Sigmoid colon (tissue), 4 donors: ENCODE measurements at regions not wholly inside any gene's neighbourhood (a gene's known extent, or its start where the extent isn't known, plus 50 kb on each side); places are given as distances from the start of the nearest gene placed in this dataset.

ENCODE experiments used
- EP300 ChIP-seq, 4 donors: sonication (generic); formaldehyde crosslinking; IDR thresholded peaks; one replicate each; pipeline ENCODE4 v1.6.1; 2017; ENCODE audit warnings: antibody characterized with exemption in 4 of 4
- POLR2AphosphoS5 ChIP-seq, 4 donors: sonication (generic); formaldehyde crosslinking; IDR thresholded peaks; one replicate each; pipeline ENCODE4 v1.6.1; 2017; ENCODE audit warnings: antibody characterized with exemption in 4 of 4
- TF ChIP-seq, protein P1 (sequence below), 4 experiments: fragments of 450-650 bp in 3 of 4; fragments of 200-600 bp in 1 of 4; IDR thresholded peaks; one replicate each; pipeline ENCODE4 v1.5.1; 2016 to 2019; ENCODE audit warnings: antibody characterized with exemption in 4 of 4, mild to moderate bottlenecking in 3 of 4, moderate library complexity in 2 of 4

DNA sequence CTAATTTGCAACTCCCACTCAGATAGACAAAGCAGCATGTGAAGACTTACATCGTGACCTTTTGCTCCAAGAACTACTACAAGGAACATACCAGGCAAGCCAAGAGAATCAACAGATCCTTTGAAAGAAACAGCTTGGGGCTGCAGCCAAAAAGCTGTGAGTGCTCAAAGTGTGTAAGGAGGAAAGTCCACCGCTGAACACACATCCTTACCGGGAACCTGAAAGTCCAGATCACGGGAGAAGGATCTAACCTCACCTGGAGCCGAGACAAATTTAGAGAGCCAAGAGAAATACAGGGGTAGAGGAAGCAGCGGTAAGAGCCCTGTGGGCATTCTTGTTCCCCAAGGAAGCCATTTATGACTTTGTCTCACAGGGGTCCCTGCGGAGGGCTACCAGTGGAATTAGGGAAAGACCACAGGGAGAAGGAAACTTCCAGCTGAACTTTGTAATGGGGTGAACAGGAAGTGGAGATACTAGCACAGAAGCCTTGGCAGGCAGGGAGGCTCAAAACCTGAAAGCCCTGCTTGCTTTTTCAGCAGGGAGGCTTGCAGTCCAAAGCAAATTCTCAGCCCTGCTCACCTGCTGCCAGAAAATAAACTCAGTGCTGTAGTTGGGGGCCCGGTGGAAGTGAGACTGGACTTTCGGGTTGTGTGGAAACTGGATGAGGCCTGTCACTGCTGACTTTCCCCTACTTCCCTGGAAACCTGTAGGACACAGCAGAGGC, 350.2 kb downstream of the DTWD2 start:
- TF ChIP-seq, protein P1, sequence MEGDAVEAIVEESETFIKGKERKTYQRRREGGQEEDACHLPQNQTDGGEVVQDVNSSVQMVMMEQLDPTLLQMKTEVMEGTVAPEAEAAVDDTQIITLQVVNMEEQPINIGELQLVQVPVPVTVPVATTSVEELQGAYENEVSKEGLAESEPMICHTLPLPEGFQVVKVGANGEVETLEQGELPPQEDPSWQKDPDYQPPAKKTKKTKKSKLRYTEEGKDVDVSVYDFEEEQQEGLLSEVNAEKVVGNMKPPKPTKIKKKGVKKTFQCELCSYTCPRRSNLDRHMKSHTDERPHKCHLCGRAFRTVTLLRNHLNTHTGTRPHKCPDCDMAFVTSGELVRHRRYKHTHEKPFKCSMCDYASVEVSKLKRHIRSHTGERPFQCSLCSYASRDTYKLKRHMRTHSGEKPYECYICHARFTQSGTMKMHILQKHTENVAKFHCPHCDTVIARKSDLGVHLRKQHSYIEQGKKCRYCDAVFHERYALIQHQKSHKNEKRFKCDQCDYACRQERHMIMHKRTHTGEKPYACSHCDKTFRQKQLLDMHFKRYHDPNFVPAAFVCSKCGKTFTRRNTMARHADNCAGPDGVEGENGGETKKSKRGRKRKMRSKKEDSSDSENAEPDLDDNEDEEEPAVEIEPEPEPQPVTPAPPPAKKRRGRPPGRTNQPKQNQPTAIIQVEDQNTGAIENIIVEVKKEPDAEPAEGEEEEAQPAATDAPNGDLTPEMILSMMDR (IDR thresholded peaks at IDR 0.05) = no peak
- TF ChIP-seq POLR2AphosphoS5 (IDR thresholded peaks at IDR 0.05) = no peak
- no peak for TF ChIP-seq EP300 (IDR thresholded peaks at IDR 0.05)
